ENCODE measurements at regions not wholly inside any gene's neighbourhood (a gene's known extent, or its start where the extent isn't known, plus 50 kb on each side); places are given as distances from the start of the nearest gene placed in this dataset.

GRCh38 chr5:167812871-167813270 lies 478.6 kb upstream of the WWC1 start:
- in situ Hi-C loops (cut with HindIII; ENCODE audit: low sequenced_read_pairs): no loop called here

- in situ Hi-C loops (cut with HindIII; ENCODE audit: low sequenced_read_pairs): no loop called here
These were observed 478.1 kb upstream of the WWC1 start for GRCh38 chr5:167813389-167813788.

- in situ Hi-C loops (cut with HindIII; ENCODE audit: low sequenced_read_pairs): no loop called here
These were observed 477.4 kb upstream of the WWC1 start for GRCh38 chr5:167814040-167814439.

DNA sequence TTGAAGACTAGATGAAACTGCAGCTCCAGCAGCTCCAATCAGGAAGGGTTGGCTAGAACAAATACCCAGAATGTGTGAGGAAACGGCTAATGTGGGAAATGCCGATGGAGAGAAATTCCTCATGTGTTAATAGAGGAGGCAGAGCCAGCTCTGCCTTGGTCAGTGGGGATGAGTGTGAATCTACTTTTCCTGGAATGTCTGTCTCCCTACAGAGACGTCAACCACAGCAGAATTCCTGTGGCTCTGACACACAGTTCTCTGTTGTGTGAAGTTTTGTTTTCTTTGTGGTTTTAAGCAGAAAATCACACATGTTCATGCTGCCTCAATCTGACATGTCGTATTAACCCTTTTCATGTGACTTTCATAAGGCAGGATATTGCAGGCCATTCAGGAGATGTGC lies 476.6 kb upstream of the WWC1 start:
- in situ Hi-C loops (cut with HindIII; ENCODE audit: low sequenced_read_pairs): no loop called here

DNA sequence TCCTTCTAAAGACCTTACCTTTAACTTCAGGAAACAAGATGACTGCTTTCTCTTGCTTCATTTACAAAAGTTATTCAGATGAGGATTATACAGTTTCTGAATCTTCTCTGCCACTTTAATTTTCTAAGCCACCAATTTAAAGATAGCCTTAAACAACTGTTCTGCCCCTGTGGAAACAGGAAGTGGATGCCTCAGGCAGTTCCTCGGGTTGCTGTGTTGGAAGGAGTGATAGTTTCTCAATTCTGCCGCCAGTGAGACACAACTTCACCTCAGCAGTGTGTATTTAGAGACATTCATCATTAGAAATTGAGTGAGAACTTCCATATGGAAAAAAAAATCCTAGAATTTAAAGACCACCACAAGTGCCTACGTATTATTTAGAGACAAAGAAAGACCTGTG lies 475.1 kb upstream of the WWC1 start:
- in situ Hi-C loops (cut with HindIII; ENCODE audit: low sequenced_read_pairs): no loop called here

DNA sequence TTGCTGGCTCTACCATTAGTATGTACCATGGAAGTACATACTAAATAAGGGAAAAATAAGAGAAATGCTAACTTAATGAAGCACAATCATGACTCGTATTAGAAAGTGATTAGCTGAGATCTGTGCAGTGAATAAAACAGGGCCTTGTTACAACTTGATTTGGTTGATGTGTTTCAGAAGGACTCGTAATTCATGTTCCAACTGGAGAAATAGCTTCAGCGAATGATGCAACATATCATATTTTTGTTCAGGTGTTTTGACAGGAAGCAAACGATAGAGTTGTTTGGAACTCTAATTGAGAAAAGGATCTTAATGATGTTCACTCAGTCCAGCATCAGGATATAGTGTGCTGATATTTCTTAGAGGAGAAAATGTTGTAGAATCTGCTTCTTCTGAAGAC lies 474.6 kb upstream of the WWC1 start:
- in situ Hi-C loops (cut with HindIII; ENCODE audit: low sequenced_read_pairs): no loop called here

- in situ Hi-C loops (cut with HindIII; ENCODE audit: low sequenced_read_pairs): no loop called here
These were observed 472.0 kb upstream of the WWC1 start for GRCh38 chr5:167819406-167819805.

- in situ Hi-C loops (cut with HindIII; ENCODE audit: low sequenced_read_pairs): no loop called here
These were observed 471.1 kb upstream of the WWC1 start for GRCh38 chr5:167820101-167820990.

GRCh38 chr5:167821151-167821550 lies 470.3 kb upstream of the WWC1 start:
- in situ Hi-C loops (cut with HindIII; ENCODE audit: low sequenced_read_pairs): no loop called here

GRCh38 chr5:167821669-167822068 lies 469.8 kb upstream of the WWC1 start:
- in situ Hi-C loops (cut with HindIII; ENCODE audit: low sequenced_read_pairs): no loop called here

- in situ Hi-C loops (cut with HindIII; ENCODE audit: low sequenced_read_pairs): no loop called here
These were observed 469.2 kb upstream of the WWC1 start for GRCh38 chr5:167822241-167822640.

DNA sequence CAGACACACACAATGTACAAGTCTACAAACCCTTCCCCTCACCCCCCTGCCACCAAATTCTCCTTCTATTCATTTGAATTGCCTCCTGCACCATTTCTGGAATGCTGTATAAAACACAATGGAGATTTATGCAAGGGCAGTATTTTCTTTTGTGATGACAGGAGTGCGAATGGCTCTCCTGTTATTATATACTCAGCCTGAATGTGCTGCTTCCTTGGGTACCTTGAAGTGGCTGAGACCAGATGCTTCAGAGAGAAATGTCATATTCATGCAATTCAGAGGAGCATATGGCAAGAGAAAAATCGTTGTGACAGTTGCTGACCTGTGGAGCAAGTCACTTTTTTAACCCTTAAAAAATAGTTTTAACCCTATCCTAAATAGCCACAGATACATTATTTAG lies 468.0 kb upstream of the WWC1 start:
- in situ Hi-C loops (cut with HindIII; ENCODE audit: low sequenced_read_pairs): no loop called here

DNA sequence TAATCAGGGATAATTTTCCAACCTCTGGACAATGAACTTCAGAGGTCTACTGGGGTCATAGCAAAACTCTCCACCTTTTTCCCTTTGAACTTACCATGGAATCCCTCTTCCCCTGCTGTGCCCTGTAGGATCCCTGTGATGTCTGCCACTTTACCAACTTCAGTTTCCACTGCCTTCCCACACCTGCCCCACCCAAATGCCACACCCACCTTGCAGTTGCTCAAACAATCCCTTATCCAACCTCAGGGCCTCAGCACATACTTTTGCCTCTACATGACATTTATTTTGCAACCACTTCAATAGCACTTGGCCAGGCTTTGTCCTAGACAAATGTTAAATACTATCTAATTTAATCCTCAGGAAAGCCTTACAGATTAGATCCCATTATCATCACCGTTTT lies 463.7 kb upstream of the WWC1 start:
- in situ Hi-C loops (cut with HindIII; ENCODE audit: low sequenced_read_pairs): no loop called here

GRCh38 chr5:167831754-167832504 lies 459.5 kb upstream of the WWC1 start:
- in situ Hi-C loops (cut with HindIII; ENCODE audit: low sequenced_read_pairs): no loop called here

DNA sequence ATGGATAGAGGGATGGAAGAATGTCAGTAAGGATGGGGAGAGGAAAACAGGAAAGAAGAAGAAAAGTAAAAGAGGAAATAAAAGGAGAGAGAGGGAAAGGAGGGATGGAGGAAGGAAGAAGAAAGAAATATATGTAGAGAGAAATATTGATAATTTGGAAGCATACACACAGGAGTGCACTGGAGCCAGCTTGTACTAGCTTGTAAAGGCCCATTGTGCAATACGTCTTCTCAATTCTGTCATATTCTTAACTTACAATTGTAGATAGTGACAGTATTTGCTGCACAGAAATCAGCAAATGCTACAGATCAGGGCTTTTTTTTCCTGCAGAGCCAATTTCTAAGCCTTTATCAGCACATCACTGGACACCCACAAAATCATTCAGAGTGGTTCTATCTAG lies 458.8 kb upstream of the WWC1 start:
- in situ Hi-C loops (cut with HindIII; ENCODE audit: low sequenced_read_pairs): no loop called here

GRCh38 chr5:167833456-167833855 lies 458.0 kb upstream of the WWC1 start:
- in situ Hi-C loops (cut with HindIII; ENCODE audit: low sequenced_read_pairs): no loop called here

- in situ Hi-C loops (cut with HindIII; ENCODE audit: low sequenced_read_pairs): no loop called here
These were observed 456.3 kb upstream of the WWC1 start for GRCh38 chr5:167835146-167835545.

GRCh38 chr5:167837127-167837526 lies 454.3 kb upstream of the WWC1 start:
- in situ Hi-C loops (cut with HindIII; ENCODE audit: low sequenced_read_pairs): no loop called here

DNA sequence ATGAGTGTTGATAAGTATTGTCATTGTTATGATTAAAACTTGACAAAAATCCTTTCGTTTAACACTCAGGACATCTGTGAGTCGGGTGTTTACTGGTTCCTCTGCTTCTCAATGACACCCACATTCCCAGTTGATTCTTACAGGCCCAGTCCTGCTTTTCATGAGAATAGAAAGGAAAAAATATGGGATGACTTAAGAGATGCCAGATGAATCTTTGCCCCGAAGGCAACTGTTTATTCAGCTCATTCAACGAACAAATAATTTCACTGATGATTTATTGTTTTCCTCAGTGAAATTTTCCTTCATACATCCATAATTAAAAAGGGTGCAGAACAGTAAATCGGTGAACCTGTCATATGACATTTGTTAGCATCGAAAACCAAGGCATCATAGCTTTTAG lies 452.4 kb upstream of the WWC1 start:
- in situ Hi-C loops (cut with HindIII; ENCODE audit: low sequenced_read_pairs): no loop called here

DNA sequence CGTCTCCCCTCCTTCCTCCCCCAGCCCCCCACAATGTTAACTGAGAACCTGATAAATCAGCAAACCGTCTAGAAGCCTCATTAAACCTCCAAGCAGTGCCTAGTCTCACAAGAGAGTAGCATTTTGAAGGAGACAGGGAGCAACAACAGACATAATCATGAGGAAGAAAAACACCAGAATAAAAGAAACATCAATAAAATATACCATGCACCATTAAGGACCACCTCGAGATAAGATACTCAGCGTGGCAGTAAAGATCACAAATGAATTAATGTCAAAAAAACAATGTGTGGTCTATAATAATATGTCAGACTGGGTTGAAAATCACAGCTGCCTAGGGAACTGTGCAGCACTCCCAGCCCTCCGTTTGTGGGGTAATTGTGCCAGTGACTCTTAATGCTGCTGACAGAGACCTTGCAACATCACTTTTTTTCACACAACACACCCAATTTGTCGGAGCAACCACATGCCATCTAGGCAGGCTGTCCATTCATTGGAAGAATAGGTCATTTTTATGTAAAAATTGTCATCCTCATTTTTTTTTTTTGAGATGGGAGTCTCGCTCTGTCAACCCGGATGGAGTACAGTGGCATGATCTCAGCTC lies 450.8 kb upstream of the WWC1 start:
- in situ Hi-C loops (cut with HindIII; ENCODE audit: low sequenced_read_pairs): no loop called here

GRCh38 chr5:167843881-167844572 lies 447.4 kb upstream of the WWC1 start:
- in situ Hi-C loops (cut with HindIII; ENCODE audit: low sequenced_read_pairs): no loop called here
